GM21360 (cell line): ENCODE measurements at regions not wholly inside any gene's neighbourhood (a gene's known extent, or its start where the extent isn't known, plus 50 kb on each side); places are given as distances from the start of the nearest gene placed in this dataset.
A peak's percentile ranks its signal among the peaks of the same experiment; 100 is the strongest.
"Not testable (repeated sequence)": the region's sequence is repeated elsewhere in the genome, so short reads cannot be mapped to it uniquely, and the experiment has no call there.

Experiments
- ATAC-seq: cut with Tn5 transposase; IDR thresholded peaks from one replicate; pipeline ENCODE4 v1.9.1; 2021; ENCODE audit warnings: mild to moderate bottlenecking, moderate library complexity; ENCODE audit not compliant: unreplicated experiment

GRCh38 chr7:125848157-125848556, 918.5 kb upstream of the POT1 start:
- no peak for ATAC-seq

- no peak for ATAC-seq
Measured at GRCh38 chr7:125847692-125848091, 918.1 kb upstream of the POT1 start.

DNA sequence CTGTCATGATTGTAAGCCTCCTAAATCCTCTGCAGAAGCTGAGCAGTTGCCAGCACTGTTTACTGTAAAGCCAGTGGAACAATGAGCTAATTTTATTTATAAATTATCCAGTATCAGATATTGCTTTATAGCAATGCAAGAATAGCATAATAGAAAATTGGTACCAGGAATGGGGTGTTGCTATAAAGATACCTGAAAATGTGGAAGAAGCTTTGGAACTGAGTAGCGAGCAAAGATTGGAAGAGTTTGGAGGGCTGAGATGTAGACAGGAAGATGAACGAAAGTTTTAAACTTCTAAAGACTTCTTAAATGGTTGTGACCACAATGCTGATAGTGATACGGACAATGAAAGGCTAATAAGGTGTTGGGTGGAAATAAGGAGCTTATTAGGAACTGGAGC, 917.4 kb upstream of the POT1 start:
- no peak for ATAC-seq

GRCh38 chr7:125845686-125846085, 916.1 kb upstream of the POT1 start:
- ATAC-seq, result no peak

- ATAC-seq, result no peak
Measured at GRCh38 chr7:125834421-125834820, 904.8 kb upstream of the POT1 start.

DNA sequence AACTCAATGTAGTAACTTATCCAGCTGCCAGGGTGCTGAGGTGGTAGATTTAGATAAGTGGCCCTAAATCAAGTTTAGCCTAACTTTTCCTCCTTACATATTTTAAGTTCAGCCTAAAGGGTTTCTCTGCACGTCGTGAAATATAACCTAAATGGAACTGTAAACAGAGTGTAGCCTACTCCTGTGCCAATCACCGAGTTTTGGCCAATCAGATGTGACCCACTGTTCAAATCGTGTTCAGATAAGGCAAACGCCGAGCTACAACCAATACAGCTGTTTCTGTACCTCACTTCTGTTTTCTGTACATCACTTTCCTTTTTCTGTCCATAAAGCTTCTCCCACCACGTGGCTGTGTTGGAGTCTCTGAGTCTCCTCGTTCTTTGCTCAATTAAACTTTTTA, 904.2 kb upstream of the POT1 start:
- no peak for ATAC-seq

DNA sequence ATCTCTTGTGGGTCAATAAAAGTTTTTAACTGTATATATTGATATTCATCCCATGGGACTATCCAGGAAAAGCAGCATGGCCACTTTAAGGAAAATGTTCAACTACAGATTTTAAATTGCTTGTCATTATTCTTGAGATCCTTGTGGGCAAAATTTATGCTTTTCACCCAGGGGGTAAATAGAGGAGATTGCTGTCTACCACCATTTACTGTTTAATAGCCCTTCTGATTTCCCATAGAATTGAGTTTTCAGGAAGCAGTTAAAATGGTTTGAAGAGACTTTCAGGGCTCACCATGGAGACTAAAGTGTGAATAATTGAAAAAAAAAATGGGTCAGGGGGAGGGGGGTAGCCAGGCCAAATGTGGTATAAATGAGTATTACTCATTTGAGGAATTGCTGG, 901.1 kb upstream of the POT1 start:
- no peak for ATAC-seq

GRCh38 chr7:125828153-125828700, 898.6 kb upstream of the POT1 start:
- ATAC-seq, result no peak

DNA sequence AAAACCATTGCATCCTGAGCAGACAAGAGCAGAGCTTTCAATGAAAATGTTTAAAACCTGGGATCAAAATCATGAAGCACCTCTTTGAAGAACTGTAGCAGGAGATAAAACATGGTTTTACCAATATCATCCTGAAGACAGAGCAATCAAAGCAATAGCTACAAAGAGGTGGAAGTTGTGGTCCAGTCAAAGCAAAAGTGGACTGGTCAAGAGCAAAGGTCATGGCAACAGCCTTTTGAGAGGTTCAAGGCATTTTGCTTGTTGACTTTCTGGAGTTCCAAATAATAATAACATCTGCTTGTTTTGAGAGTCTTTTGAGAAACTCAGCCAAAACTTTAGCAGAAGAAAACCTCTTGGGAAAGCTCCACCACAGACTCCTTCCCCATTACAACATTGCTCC, 893.9 kb upstream of the POT1 start:
- no peak for ATAC-seq

- ATAC-seq, result no peak
Measured at GRCh38 chr7:125820495-125820894, 890.9 kb upstream of the POT1 start.

DNA sequence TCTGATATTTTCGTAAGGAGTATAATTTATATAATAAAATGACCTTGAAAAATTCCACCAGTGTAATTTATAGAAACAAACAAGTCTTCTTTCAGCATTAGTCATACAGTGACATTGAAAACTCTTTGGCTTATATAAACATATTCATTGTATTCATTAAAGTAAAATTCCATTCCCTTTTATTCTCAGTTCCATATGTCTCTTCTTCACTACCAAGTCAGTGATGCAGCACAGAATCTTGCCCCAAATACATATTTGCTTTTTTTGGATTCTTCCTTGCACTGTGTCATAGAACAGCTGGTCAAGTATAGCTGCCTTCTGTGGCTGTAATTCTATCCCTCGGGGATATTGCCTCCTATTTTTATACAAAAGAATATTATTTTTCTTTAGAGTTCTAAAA, 884.5 kb upstream of the POT1 start:
- no peak for ATAC-seq

GRCh38 chr7:125806491-125806890, 876.9 kb upstream of the POT1 start:
- ATAC-seq, result not testable (repeated sequence)

DNA sequence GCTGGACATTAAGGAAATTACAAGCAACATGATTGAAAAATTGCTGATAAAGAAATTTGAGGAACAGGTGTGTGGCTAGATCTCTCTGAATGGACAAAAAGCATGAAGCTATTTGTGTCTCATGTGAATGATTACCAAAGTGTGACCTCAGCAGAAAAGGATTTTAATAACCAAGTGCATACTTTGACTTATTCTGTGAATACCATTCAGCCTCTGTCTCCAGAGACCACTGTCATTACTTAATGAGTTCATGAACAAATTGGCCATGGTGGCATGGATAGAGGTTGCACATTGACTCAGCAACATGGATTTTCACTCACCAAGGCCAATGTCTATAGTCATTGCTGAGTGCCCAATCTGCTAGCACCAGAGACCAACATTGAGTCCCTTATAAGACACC, 874.6 kb upstream of the POT1 start:
- no peak for ATAC-seq

GRCh38 chr7:125780153-125780552, 850.5 kb upstream of the POT1 start:
- no peak for ATAC-seq

DNA sequence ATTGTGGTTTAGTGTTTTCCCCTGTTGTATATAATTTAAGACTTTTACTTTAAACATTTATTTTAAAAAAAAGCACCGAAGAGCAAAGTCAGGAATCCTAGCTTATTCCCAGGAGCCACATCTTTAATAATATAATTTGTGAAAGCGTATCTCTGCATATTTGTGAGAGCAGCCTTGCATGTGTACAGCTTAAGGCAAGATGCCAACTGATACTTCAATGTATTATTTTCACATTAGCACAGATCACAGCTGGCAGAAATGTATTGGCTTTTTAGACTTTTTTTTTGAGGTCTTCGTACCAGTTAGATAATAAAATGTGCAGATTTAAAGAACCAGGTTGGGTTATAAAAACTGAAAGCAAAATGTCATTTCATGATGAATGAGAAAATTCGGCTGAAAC, 845.7 kb upstream of the POT1 start:
- ATAC-seq, result no peak

DNA sequence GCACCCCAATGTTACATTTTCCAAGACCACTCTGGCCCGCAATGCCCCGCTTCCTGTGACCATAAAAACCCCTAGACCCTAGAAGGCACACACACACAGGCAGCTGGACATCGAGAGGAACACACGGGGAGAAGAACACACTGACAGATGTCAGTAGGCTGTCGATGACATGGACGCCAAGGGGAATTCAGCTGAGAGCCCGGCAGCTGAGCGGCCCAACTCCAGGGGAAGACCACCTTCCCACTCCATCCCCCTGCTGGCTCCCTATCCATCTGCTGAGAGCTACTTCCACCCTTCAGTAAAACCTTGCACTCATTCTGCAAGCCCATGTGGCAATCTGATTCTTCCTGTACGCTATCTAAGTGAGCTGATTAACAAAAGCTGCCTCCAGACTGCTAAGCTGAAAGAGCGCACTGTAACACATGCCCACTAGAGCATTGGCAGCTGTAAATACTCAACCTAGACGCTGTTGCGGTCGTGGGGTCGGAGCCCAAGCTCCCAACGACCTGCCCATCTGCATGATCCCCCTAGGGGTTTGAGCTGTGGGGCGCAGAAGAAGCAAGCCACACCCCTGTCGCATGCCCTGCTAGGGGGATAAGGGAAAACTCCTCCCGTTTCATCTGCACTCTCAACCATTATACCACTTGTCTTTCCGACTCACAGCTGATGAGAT, 843.6 kb upstream of the POT1 start:
- no peak for ATAC-seq

- no peak for ATAC-seq
Measured at GRCh38 chr7:125747966-125748365, 818.3 kb upstream of the POT1 start.

DNA sequence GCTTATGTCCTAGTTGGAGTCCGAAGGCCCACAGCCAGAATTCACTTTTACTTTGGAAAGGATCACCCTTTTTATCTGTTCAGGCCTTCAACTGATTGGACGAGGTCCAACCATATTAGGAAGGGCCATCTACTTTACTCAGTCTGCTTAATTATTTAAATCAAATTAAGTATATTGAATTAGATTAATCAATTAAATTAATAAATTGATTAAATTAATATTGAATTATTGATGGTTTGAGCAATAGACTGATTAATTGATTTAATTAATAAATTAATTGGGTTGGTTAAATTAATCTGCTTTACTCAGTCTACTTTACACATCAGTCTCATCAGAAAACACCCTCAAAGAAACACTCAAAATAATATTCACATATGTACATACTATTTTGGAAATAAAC, 816.9 kb upstream of the POT1 start:
- no peak for ATAC-seq

GRCh38 chr7:125727215-125727614, 797.6 kb upstream of the POT1 start:
- no peak for ATAC-seq

DNA sequence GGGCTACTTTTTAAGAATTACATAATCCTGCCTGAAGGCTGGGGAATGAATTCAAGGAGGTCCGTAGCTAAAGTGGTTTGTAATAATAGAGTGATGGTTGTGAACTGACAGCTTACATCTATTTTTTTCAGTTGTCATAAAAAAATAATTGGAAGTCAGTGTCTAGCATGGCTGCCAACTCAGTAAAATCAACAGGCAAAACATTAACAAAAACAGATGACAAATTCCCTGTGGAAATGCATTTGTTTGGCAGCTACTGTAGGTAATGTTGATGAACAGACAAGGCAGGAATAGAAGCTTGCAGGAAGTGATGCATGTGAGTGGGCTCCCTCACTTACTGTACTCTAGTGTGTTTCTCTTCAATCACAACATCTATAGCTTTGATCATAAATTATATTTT, 766.0 kb upstream of the POT1 start:
- ATAC-seq, result no peak

DNA sequence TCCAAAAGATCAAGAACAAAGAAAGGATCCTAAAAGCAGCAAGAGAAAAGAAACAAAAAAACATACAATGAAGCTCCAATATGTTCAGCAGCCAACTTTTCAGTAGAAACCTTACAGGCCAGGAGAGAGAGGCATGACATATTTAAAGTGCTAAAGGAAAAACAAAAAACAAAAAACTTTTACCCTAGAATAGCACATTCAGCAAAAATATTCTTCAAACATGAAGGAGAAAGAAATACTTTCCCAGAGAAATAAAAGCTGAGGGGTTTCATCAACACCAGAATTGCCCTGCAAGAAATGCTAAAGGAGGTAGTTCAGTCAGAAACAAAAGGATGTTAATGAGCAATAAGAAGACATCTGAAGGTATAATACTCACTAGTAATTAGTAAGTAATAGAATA, 753.5 kb upstream of the POT1 start:
- ATAC-seq, result no peak

DNA sequence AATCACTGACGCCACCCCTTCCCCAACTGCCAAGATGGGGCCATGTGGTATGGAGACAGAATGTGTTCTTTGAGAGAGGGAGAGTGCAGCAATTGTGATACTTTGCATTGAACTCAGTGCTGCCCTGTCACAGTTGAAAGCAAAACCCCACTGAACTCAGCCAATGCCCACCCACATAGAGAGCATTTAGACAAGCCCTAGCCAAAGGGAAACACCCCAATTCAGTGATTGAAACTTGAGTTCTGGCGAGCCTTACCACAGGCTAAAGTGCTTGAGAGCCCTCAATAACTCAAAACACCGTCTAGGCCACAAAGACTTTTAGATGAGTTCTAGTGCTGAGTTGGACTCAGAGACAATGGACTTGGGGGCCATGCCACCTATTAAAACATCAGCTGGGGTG, 751.9 kb upstream of the POT1 start:
- peak; percentile 86 for ATAC-seq

- no peak for ATAC-seq
Measured at GRCh38 chr7:125678771-125679170, 749.1 kb upstream of the POT1 start.
